ENCODE measurements at regions not wholly inside any gene's neighbourhood (a gene's known extent, or its start where the extent isn't known, plus 50 kb on each side); places are given as distances from the start of the nearest gene placed in this dataset.

DNA sequence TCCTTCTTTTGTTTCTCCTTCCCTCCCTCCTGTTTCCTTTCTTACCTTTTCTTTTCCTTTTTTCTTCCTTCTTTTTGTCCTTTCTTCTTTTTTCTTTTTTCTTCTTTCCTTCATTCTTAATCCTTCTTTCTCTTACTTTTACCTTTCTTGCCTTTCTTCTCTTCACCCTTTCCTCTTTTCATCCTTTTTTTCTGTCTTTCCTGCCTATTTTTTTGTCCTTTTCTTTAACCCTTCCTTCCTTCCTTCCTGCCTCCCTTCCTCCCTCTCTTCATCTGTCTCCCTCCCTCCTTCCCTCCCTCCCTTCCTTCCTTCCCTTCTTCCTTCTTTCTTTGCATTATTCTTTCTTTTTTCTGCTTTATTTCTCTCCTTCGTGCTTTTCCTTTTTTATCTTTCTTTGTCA lies 160.7 kb downstream of the AXIN2 start:
- TF ChIP-seq, protein P1, sequence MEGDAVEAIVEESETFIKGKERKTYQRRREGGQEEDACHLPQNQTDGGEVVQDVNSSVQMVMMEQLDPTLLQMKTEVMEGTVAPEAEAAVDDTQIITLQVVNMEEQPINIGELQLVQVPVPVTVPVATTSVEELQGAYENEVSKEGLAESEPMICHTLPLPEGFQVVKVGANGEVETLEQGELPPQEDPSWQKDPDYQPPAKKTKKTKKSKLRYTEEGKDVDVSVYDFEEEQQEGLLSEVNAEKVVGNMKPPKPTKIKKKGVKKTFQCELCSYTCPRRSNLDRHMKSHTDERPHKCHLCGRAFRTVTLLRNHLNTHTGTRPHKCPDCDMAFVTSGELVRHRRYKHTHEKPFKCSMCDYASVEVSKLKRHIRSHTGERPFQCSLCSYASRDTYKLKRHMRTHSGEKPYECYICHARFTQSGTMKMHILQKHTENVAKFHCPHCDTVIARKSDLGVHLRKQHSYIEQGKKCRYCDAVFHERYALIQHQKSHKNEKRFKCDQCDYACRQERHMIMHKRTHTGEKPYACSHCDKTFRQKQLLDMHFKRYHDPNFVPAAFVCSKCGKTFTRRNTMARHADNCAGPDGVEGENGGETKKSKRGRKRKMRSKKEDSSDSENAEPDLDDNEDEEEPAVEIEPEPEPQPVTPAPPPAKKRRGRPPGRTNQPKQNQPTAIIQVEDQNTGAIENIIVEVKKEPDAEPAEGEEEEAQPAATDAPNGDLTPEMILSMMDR (IDR thresholded peaks at IDR 0.05), result no peak
- peaks cover 2% of the 10 kb centered on the region for H3K27me3 ChIP-seq (ENCODE audit: control insufficient read depth, insufficient read depth, low read length)
- H3K27me3 Mint-ChIP-seq (ENCODE audit: low read depth in 2 of 2), result peaks cover 19 to 25% of the 10 kb centered on the region in 2 donors
- H3K4me3 Mint-ChIP-seq, result no peak overlapping the region
- no peaks in the 10 kb centered on the region for H3K9me3 Mint-ChIP-seq
- no peaks in the 10 kb centered on the region for H3K4me1 ChIP-seq (ENCODE audit: control insufficient read depth, insufficient read depth, low read length)
- ATAC-seq (no peak), DNase-seq (no peak)
- H3K4me1 Mint-ChIP-seq, result no peaks in the 10 kb centered on the region
- H3K27ac Mint-ChIP-seq, result no peak overlapping the region
- WGBS (ENCODE audit: insufficient coverage), result 64% methylated on average over 1 of the region's 1 CpG
- H3K27ac ChIP-seq (ENCODE audit: low read length), result no peak overlapping the region
- intact Hi-C loops (cut with micrococcal nuclease), result no loop called here
- no peaks in the 10 kb centered on the region for H3K36me3 Mint-ChIP-seq
- no peaks in the 10 kb centered on the region for H3K36me3 ChIP-seq (ENCODE audit: control insufficient read depth, insufficient read depth, low read length)
- no peak overlapping the region for H3K4me3 ChIP-seq (ENCODE audit: low read length)
- no peaks in the 10 kb centered on the region for H3K9me3 ChIP-seq (ENCODE audit: control insufficient read depth, insufficient read depth, low read length)

DNA sequence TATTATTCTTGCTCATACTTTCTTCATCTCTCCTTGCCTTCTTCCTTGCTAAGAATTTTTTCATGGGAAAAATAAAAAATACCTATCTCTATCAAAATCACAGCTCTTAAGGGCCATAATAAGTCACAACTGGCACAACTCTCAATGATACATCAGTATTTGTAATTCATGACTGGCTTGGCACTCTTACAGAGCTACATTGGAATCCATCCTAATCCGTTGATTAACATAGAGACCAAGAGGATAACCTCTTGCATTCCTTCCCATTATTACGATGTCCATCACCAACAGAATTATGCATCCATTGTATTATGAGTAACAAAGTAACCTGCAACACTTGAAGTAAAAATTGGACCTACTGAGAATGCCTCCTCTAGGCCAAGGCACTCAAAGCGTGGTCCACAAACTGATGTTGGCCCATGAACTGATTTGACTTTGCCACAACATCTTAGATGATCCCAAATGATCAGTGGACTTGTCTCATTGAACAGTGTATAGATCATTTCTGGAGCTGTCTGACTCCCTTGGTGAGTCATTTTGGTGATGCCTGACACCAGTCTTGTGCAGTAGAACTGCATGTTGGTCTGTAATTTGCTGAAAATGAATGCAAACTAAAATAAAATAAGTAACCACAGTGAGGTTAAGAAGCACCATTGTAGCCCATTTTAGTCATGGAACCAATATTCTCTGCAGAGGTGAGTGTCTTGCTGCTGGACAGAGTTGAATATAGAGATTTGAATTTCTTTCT lies 163.2 kb downstream of the AXIN2 start:
- Mint-ChIP-seq H3K27me3 (ENCODE audit: low read depth in 2 of 2) (peaks cover 17 to 33% of the 10 kb centered on the region in 2 donors), H3K9me3 (no peaks in the 10 kb centered on the region), H3K4me3 (no peak overlapping the region), H3K4me1 (no peaks in the 10 kb centered on the region), H3K27ac (no peak overlapping the region), H3K36me3 (no peaks in the 10 kb centered on the region)
- intact Hi-C loops (cut with micrococcal nuclease), result no loop called here
- no peak overlapping the region for H3K4me3 ChIP-seq (ENCODE audit: low read length)
- peaks cover 2% of the 10 kb centered on the region for H3K27me3 ChIP-seq (ENCODE audit: control insufficient read depth, insufficient read depth, low read length)
- TF ChIP-seq, protein P1 (IDR thresholded peaks at IDR 0.05), result no peak
- WGBS (ENCODE audit: insufficient coverage), result 79% methylated on average over 3 of the region's 3 CpGs
- DNase-seq (no peak), ATAC-seq (no peak)
- no peak overlapping the region for H3K27ac ChIP-seq (ENCODE audit: low read length)
- H3K4me1 ChIP-seq (ENCODE audit: control insufficient read depth, insufficient read depth, low read length), result no peaks in the 10 kb centered on the region
- H3K9me3 ChIP-seq (ENCODE audit: control insufficient read depth, insufficient read depth, low read length), result no peaks in the 10 kb centered on the region
- no peaks in the 10 kb centered on the region for H3K36me3 ChIP-seq (ENCODE audit: control insufficient read depth, insufficient read depth, low read length)

DNA sequence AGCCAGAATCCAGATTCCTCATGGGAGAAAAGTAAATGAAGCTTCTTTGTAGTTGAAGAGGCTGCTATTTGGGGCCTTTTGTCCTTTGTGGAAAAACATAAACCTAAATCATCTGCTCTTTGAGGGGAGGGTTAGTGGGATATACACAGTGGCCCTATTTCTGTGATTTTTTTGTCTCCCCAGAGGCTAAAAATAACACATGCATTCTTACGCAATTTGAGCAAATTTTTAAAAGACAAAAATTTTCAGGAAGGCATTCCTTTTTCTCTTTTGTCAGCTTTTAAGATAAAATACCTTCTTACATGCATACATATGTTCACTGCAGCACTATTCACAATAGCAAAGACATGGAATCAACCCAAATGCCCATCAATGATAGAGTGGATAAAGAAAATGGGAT lies 165.5 kb downstream of the AXIN2 start:
- WGBS (ENCODE audit: insufficient coverage), result 100% methylated on average over 1 of the region's 1 CpG
- DNase-seq (no peak), ATAC-seq (no peak)
- Histone ChIP-seq H3K9me3 (ENCODE audit: control insufficient read depth, insufficient read depth, low read length) (no peaks in the 10 kb centered on the region), H3K4me1 (ENCODE audit: control insufficient read depth, insufficient read depth, low read length) (no peaks in the 10 kb centered on the region), H3K4me3 (ENCODE audit: low read length) (no peak overlapping the region), H3K27ac (ENCODE audit: low read length) (no peak overlapping the region), H3K27me3 (ENCODE audit: control insufficient read depth, insufficient read depth, low read length) (no peaks in the 10 kb centered on the region), H3K36me3 (ENCODE audit: control insufficient read depth, insufficient read depth, low read length) (no peaks in the 10 kb centered on the region)
- peaks cover 14 to 17% of the 10 kb centered on the region in 2 donors for H3K27me3 Mint-ChIP-seq (ENCODE audit: low read depth in 2 of 2)
- TF ChIP-seq, protein P1 (IDR thresholded peaks at IDR 0.05), result no peak
- H3K36me3 Mint-ChIP-seq, result no peaks in the 10 kb centered on the region
- H3K4me3 Mint-ChIP-seq, result no peak overlapping the region
- no peak overlapping the region for H3K27ac Mint-ChIP-seq
- intact Hi-C loops (cut with micrococcal nuclease), result no loop called here
- H3K9me3 Mint-ChIP-seq, result no peaks in the 10 kb centered on the region
- no peaks in the 10 kb centered on the region for H3K4me1 Mint-ChIP-seq

All from natural killer cell (primary cell).